A549 (cell line): ENCODE measurements at regions not wholly inside any gene's neighbourhood (a gene's known extent, or its start where the extent isn't known, plus 50 kb on each side); places are given as distances from the start of the nearest gene placed in this dataset.

Experiments
- ESRRA ChIP-seq: fragments of 150-350 bp; IDR thresholded peaks from 2 replicates; pipeline ENCODE4 v1.6.1; 2014; ENCODE audit warnings: mild to moderate bottlenecking, low read length, borderline replicate concordance
- HOXA7 ChIP-seq: fragments of 250-450 bp; sonication (Bioruptor Pico); IDR thresholded peaks from 2 replicates; pipeline ENCODE4 v1.5.0; 2020; ENCODE audit warnings: mild to moderate bottlenecking, moderate library complexity
- PHF8 ChIP-seq: fragments of 200-600 bp; sonication (generic); IDR thresholded peaks from 2 replicates; pipeline ENCODE4 v1.6.1; 2016; ENCODE audit warnings: low read depth, mild to moderate bottlenecking, antibody characterized with exemption, moderate library complexity, borderline replicate concordance
- RAD21 ChIP-seq, 2 experiments: fragments of >200 bp in 1 of 2; sonication (Bioruptor Twin) in 1 of 2; formaldehyde crosslinking in 1 of 2; IDR thresholded peaks in 1 of 2; conservative IDR thresholded peaks in 1 of 2; 2 replicates in 1 of 2; 3 replicates in 1 of 2; pipeline ENCODE4 v1.6.1; 2012 to 2018; ENCODE audit warnings: inconsistent platforms in 1 of 2
- RNF2 ChIP-seq: fragments of 200-600 bp; sonication (generic); IDR thresholded peaks from 2 replicates; pipeline ENCODE4 v1.6.1; 2016; ENCODE audit warnings: low read depth, mild to moderate bottlenecking, antibody characterized with exemption, moderate library complexity, borderline replicate concordance
- ZC3H11A ChIP-seq: fragments of 450-650 bp; IDR thresholded peaks from 2 replicates; pipeline ENCODE4 v1.6.1; 2014; ENCODE audit warnings: antibody characterized with exemption, mild to moderate bottlenecking
- TF ChIP-seq, protein P1 (sequence below): fragments of >200 bp; sonication (Bioruptor Twin); formaldehyde crosslinking; IDR thresholded peaks from 3 replicates; pipeline ENCODE4 v1.5.1; 2016
- TF ChIP-seq, protein P2 (sequence below): fragments of >200 bp; sonication (Bioruptor Twin); formaldehyde crosslinking; IDR thresholded peaks from 3 replicates; pipeline ENCODE4 v1.6.1; 2016

DNA sequence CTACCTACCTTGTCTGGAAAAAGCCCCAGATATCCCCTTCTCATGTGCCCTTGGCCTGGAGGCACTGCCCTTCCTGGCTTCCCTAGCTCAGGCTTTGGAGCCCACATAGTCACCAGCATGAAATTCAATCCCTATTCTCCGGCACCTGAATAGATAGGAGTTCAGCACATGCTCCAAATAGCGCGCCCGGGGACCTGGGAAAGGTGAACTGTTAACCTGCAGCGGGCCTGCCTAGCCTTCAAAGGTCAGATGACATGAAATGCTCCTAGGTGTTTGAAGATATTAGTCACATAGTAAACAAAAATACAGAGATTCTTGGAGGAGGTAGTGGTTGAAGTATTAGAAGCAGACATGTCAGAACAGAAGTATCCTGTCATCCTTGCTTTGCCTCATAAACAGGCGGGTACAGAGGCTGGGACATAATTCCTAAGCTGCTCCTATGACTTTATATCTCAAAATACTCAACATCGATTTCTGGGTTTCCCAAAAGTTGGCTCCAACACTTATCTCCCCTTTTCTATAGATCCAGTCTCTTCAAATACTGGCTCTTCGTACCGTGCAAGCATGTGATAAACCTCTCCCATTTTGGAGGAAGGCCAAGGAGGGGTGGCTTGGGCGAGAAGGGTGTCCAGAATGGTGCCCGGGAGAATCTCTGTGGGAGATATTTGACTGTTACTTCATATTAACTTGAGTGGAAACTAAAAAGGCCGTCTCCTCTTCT, 88.0 kb upstream of the ANKH start:
- TF ChIP-seq, protein P1, sequence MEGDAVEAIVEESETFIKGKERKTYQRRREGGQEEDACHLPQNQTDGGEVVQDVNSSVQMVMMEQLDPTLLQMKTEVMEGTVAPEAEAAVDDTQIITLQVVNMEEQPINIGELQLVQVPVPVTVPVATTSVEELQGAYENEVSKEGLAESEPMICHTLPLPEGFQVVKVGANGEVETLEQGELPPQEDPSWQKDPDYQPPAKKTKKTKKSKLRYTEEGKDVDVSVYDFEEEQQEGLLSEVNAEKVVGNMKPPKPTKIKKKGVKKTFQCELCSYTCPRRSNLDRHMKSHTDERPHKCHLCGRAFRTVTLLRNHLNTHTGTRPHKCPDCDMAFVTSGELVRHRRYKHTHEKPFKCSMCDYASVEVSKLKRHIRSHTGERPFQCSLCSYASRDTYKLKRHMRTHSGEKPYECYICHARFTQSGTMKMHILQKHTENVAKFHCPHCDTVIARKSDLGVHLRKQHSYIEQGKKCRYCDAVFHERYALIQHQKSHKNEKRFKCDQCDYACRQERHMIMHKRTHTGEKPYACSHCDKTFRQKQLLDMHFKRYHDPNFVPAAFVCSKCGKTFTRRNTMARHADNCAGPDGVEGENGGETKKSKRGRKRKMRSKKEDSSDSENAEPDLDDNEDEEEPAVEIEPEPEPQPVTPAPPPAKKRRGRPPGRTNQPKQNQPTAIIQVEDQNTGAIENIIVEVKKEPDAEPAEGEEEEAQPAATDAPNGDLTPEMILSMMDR: no peak
- TF ChIP-seq RAD21 (conservative IDR thresholded peaks at IDR 0.05 in 1 of 2, IDR thresholded peaks at IDR 0.05 in 1 of 2) (no peak), ESRRA (no peak), RNF2 (no peak), HOXA7 (CRISPR knock-in tag) (no peak), ZC3H11A (no peak), PHF8 (no peak)
- TF ChIP-seq, protein P2, sequence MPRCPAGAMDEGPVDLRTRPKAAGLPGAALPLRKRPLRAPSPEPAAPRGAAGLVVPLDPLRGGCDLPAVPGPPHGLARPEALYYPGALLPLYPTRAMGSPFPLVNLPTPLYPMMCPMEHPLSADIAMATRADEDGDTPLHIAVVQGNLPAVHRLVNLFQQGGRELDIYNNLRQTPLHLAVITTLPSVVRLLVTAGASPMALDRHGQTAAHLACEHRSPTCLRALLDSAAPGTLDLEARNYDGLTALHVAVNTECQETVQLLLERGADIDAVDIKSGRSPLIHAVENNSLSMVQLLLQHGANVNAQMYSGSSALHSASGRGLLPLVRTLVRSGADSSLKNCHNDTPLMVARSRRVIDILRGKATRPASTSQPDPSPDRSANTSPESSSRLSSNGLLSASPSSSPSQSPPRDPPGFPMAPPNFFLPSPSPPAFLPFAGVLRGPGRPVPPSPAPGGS: no peak
